ENCODE measurements at regions not wholly inside any gene's neighbourhood (a gene's known extent, or its start where the extent isn't known, plus 50 kb on each side); places are given as distances from the start of the nearest gene placed in this dataset.

DNA sequence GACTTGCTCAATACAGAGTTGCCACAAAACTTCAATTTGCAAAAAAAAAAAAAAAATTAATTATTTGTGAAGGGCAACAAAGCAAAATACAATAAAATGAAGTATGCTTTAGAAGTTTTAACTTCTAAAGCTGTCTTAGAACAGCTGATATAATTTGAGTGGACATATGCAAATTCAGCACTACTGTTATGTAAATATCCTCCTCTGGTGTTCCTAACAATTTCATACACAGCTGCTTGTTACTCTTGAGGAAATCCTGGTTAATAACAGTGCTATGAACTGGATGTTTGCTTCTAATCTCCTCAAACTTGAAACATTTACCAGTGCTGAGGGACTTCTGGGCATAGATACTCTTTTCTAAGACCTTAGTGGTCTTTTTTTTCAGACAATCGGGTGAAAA, 69.6 kb upstream of the COL24A1 start:
- no peaks in the 10 kb centered on the region for H3K27me3 Mint-ChIP-seq (ENCODE audit: low read depth)
- CTCF ChIA-PET = interaction anchor here (0.6 kb wide), 1 partner anchor 133 kb away, joined by 3 read pairs; no protein-coding TSS in a partner anchor
- TF ChIP-seq FOXK1 (CRISPR knock-in tag; IDR thresholded peaks at IDR 0.05) (no peak), JAZF1 (CRISPR knock-in tag; IDR thresholded peaks at IDR 0.05) (no peak), CBFB (CRISPR knock-in tag; IDR thresholded peaks at IDR 0.05; ENCODE audit: low read depth) (no peak), ZNF416 (CRISPR knock-in tag; IDR thresholded peaks at IDR 0.05) (no peak), IRF2 (CRISPR knock-in tag; IDR thresholded peaks at IDR 0.05; ENCODE audit: borderline replicate concordance, low read depth) (no peak), NR2C2 (CRISPR knock-in tag; IDR thresholded peaks at IDR 0.05) (no peak), ZNF423 (CRISPR knock-in tag; IDR thresholded peaks at IDR 0.05) (no peak), NFATC4 (CRISPR knock-in tag; IDR thresholded peaks at IDR 0.05) (no peak), RORB (CRISPR knock-in tag; IDR thresholded peaks at IDR 0.05) (no peak), NR1H2 (CRISPR knock-in tag; IDR thresholded peaks at IDR 0.05) (no peak), TEAD4 (CRISPR knock-in tag; IDR thresholded peaks at IDR 0.05) (no peak), SMAD4 (CRISPR knock-in tag; IDR thresholded peaks at IDR 0.05) (no peak), FOXP1 (CRISPR knock-in tag; IDR thresholded peaks at IDR 0.05; ENCODE audit: borderline replicate concordance) (no peak), TP53 (CRISPR knock-in tag; IDR thresholded peaks at IDR 0.05) (no peak), OVOL2 (CRISPR knock-in tag; IDR thresholded peaks at IDR 0.05; ENCODE audit: borderline replicate concordance) (no peak), NR3C1 (CRISPR knock-in tag; conservative IDR thresholded peaks at IDR 0.05; ENCODE audit: low read depth) (no peak)
- TF ChIP-seq, protein P1, sequence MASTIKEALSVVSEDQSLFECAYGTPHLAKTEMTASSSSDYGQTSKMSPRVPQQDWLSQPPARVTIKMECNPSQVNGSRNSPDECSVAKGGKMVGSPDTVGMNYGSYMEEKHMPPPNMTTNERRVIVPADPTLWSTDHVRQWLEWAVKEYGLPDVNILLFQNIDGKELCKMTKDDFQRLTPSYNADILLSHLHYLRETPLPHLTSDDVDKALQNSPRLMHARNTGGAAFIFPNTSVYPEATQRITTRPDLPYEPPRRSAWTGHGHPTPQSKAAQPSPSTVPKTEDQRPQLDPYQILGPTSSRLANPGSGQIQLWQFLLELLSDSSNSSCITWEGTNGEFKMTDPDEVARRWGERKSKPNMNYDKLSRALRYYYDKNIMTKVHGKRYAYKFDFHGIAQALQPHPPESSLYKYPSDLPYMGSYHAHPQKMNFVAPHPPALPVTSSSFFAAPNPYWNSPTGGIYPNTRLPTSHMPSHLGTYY (CRISPR knock-in tag; IDR thresholded peaks at IDR 0.05) = no peak
- TF ChIP-seq, protein P2, sequence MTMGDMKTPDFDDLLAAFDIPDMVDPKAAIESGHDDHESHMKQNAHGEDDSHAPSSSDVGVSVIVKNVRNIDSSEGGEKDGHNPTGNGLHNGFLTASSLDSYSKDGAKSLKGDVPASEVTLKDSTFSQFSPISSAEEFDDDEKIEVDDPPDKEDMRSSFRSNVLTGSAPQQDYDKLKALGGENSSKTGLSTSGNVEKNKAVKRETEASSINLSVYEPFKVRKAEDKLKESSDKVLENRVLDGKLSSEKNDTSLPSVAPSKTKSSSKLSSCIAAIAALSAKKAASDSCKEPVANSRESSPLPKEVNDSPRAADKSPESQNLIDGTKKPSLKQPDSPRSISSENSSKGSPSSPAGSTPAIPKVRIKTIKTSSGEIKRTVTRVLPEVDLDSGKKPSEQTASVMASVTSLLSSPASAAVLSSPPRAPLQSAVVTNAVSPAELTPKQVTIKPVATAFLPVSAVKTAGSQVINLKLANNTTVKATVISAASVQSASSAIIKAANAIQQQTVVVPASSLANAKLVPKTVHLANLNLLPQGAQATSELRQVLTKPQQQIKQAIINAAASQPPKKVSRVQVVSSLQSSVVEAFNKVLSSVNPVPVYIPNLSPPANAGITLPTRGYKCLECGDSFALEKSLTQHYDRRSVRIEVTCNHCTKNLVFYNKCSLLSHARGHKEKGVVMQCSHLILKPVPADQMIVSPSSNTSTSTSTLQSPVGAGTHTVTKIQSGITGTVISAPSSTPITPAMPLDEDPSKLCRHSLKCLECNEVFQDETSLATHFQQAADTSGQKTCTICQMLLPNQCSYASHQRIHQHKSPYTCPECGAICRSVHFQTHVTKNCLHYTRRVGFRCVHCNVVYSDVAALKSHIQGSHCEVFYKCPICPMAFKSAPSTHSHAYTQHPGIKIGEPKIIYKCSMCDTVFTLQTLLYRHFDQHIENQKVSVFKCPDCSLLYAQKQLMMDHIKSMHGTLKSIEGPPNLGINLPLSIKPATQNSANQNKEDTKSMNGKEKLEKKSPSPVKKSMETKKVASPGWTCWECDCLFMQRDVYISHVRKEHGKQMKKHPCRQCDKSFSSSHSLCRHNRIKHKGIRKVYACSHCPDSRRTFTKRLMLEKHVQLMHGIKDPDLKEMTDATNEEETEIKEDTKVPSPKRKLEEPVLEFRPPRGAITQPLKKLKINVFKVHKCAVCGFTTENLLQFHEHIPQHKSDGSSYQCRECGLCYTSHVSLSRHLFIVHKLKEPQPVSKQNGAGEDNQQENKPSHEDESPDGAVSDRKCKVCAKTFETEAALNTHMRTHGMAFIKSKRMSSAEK (CRISPR knock-in tag; IDR thresholded peaks at IDR 0.05; ENCODE audit: borderline replicate concordance) = no peak
- peaks cover 18% of the 10 kb centered on the region for H3K4me1 Mint-ChIP-seq
- H3K27ac Mint-ChIP-seq = no peak overlapping the region
- H3K4me3 Mint-ChIP-seq = no peak overlapping the region
- no peaks in the 10 kb centered on the region for H3K9me3 Mint-ChIP-seq
- ATAC-seq (no peak), DNase-seq (ENCODE audit: low spot score) (no peak)
- POLR2A ChIA-PET = no interaction called here
- H3K36me3 Mint-ChIP-seq = no peaks in the 10 kb centered on the region

GRCh38 chr1:86224651-86225310, 68.2 kb upstream of the COL24A1 start:
- no peak overlapping the region for H3K27ac Mint-ChIP-seq
- H3K36me3 Mint-ChIP-seq = no peaks in the 10 kb centered on the region
- no peak for ATAC-seq
- no peak for DNase-seq (ENCODE audit: low spot score)
- H3K9me3 Mint-ChIP-seq = no peaks in the 10 kb centered on the region
- ChIA-PET CTCF (no interaction called here), POLR2A (no interaction called here)
- H3K4me1 Mint-ChIP-seq = peaks cover 18% of the 10 kb centered on the region
- H3K27me3 Mint-ChIP-seq (ENCODE audit: low read depth) = no peaks in the 10 kb centered on the region
- no peak overlapping the region for H3K4me3 Mint-ChIP-seq
- TF ChIP-seq GTF2I (CRISPR knock-in tag; conservative IDR thresholded peaks at IDR 0.05) (no peak), CREM (CRISPR knock-in tag; IDR thresholded peaks at IDR 0.05) (no peak), TEAD1 (CRISPR knock-in tag; IDR thresholded peaks at IDR 0.05) (no peak)
- TF ChIP-seq, protein P1 (CRISPR knock-in tag; IDR thresholded peaks at IDR 0.05) = no peak
- TF ChIP-seq, protein P3, sequence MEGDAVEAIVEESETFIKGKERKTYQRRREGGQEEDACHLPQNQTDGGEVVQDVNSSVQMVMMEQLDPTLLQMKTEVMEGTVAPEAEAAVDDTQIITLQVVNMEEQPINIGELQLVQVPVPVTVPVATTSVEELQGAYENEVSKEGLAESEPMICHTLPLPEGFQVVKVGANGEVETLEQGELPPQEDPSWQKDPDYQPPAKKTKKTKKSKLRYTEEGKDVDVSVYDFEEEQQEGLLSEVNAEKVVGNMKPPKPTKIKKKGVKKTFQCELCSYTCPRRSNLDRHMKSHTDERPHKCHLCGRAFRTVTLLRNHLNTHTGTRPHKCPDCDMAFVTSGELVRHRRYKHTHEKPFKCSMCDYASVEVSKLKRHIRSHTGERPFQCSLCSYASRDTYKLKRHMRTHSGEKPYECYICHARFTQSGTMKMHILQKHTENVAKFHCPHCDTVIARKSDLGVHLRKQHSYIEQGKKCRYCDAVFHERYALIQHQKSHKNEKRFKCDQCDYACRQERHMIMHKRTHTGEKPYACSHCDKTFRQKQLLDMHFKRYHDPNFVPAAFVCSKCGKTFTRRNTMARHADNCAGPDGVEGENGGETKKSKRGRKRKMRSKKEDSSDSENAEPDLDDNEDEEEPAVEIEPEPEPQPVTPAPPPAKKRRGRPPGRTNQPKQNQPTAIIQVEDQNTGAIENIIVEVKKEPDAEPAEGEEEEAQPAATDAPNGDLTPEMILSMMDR (IDR thresholded peaks at IDR 0.05) = no peak

All from WTC11 (cell line).